Naive B cell (primary cell): ENCODE measurements at regions not wholly inside any gene's neighbourhood (a gene's known extent, or its start where the extent isn't known, plus 50 kb on each side); places are given as distances from the start of the nearest gene placed in this dataset.

Experiments used
- ATAC-seq, 2 donors: fragments of 150-1000 bp; cut with Tn5 transposase; 2 replicates each; pipeline ENCODE4 v1.10.0; 2021; ENCODE audit warnings: low read depth in 2 of 2, mild to moderate bottlenecking in 2 of 2, moderate library complexity in 2 of 2
- DNase-seq: peaks from one replicate; pipeline ENCODE4 v3.0.0; 2022
- H3K27ac Mint-ChIP-seq, 6 donors: one replicate each; pipeline ENCODE4 v1.8.0; 2020 to 2022; ENCODE audit warnings: mild to moderate bottlenecking in 6 of 6, mixed read lengths in 6 of 6, moderate library complexity in 5 of 6, inconsistent platforms in 2 of 6
- H3K27me3 Mint-ChIP-seq, 3 donors: one replicate each; pipeline ENCODE4 v1.8.0; 2021 to 2022; ENCODE audit warnings: mixed read lengths in 3 of 3, mild to moderate bottlenecking in 1 of 3
- H3K36me3 Mint-ChIP-seq, 2 donors: one replicate each; pipeline ENCODE4 v1.8.0; 2020 to 2022; ENCODE audit warnings: mixed read lengths in 2 of 2, inconsistent platforms in 1 of 2, mild to moderate bottlenecking in 1 of 2
- H3K4me1 Mint-ChIP-seq, 3 donors: one replicate each; pipeline ENCODE4 v1.8.0; 2020 to 2022; ENCODE audit warnings: mixed read lengths in 3 of 3, inconsistent platforms in 1 of 3, mild to moderate bottlenecking in 1 of 3, moderate library complexity in 1 of 3
- H3K4me3 Mint-ChIP-seq, 8 donors: one replicate each; pipeline ENCODE4 v1.8.0; 2020 to 2022; ENCODE audit warnings: mild to moderate bottlenecking in 8 of 8, mixed read lengths in 8 of 8, moderate library complexity in 8 of 8, inconsistent platforms in 2 of 8
- H3K9me3 Mint-ChIP-seq, 7 donors: one replicate each; pipeline ENCODE4 v1.8.0; 2020 to 2022; ENCODE audit warnings: mixed read lengths in 7 of 7, mild to moderate bottlenecking in 5 of 7, inconsistent platforms in 2 of 7, moderate library complexity in 1 of 7

- H3K27ac Mint-ChIP-seq = no peak overlapping the region
Observed at GRCh38 chr2:126535408-126535807, 120.5 kb upstream of the GYPC start.

GRCh38 chr2:126536605-126537200 is 119.3 kb upstream of the GYPC start:
- H3K27ac Mint-ChIP-seq = no peak overlapping the region
- no peak for DNase-seq

More at GRCh38 chr2:126535408-126535807, 120.5 kb upstream of the GYPC start:
- DNase-seq = no peak
- Mint-ChIP-seq H3K27me3 (peaks cover 16 to 42% (median 25%) of the 10 kb centered on the region in 3 donors), H3K4me1 (peaks cover 0 to 5% (median 0%) of the 10 kb centered on the region in 3 donors), H3K36me3 (no peaks in the 10 kb centered on the region), H3K9me3 (peaks cover 0 to 9% (median 2%) of the 10 kb centered on the region in 7 donors), H3K4me3 (no peak overlapping the region)
- ATAC-seq = no peak

GRCh38 chr2:126539101-126539500 is 116.9 kb upstream of the GYPC start:
- Mint-ChIP-seq H3K27me3 (peaks cover 6 to 31% (median 13%) of the 10 kb centered on the region in 3 donors), H3K4me3 (no peak overlapping the region), H3K27ac (no peak overlapping the region), H3K9me3 (peaks cover 8 to 42% (median 21%) of the 10 kb centered on the region in 7 donors), H3K36me3 (peaks cover 0 to 13% of the 10 kb centered on the region in 2 donors), H3K4me1 (peaks cover 0 to 5% (median 0%) of the 10 kb centered on the region in 3 donors)
- no peak for DNase-seq
- no peak for ATAC-seq

More at GRCh38 chr2:126536605-126537200, 119.3 kb upstream of the GYPC start:
- H3K36me3 Mint-ChIP-seq = no peaks in the 10 kb centered on the region
- ATAC-seq = no peak
- peaks cover 0 to 19% (median 4%) of the 10 kb centered on the region in 7 donors for H3K9me3 Mint-ChIP-seq
- H3K4me3 Mint-ChIP-seq = peak overlapping the region in 1 of 8 donors; percentile 32
- peaks cover 0 to 5% (median 0%) of the 10 kb centered on the region in 3 donors for H3K4me1 Mint-ChIP-seq
- peaks cover 16 to 42% (median 21%) of the 10 kb centered on the region in 3 donors for H3K27me3 Mint-ChIP-seq

GRCh38 chr2:126542247-126542646 is 113.7 kb upstream of the GYPC start:
- ATAC-seq = no peak
- Mint-ChIP-seq H3K27ac (no peak overlapping the region), H3K36me3 (peaks cover 0 to 13% of the 10 kb centered on the region in 2 donors), H3K27me3 (peaks cover 2 to 11% (median 3%) of the 10 kb centered on the region in 3 donors), H3K4me3 (no peak overlapping the region), H3K4me1 (no peaks in the 10 kb centered on the region), H3K9me3 (peaks cover 8 to 42% (median 21%) of the 10 kb centered on the region in 7 donors)
- no peak for DNase-seq

GRCh38 chr2:126543081-126543480 is 112.9 kb upstream of the GYPC start:
- Mint-ChIP-seq H3K4me3 (no peak overlapping the region), H3K36me3 (peaks cover 0 to 13% of the 10 kb centered on the region in 2 donors), H3K9me3 (peaks cover 8 to 42% (median 21%) of the 10 kb centered on the region in 7 donors), H3K4me1 (no peaks in the 10 kb centered on the region), H3K27ac (no peak overlapping the region), H3K27me3 (peaks cover 0 to 11% (median 3%) of the 10 kb centered on the region in 3 donors)
- DNase-seq = no peak
- no peak for ATAC-seq

- Mint-ChIP-seq H3K27me3 (peaks cover 7 to 12% (median 7%) of the 10 kb centered on the region in 3 donors), H3K27ac (no peak overlapping the region)
Observed at GRCh38 chr2:126558029-126558428, 97.9 kb upstream of the GYPC start.

GRCh38 chr2:126568734-126569133 is 87.2 kb upstream of the GYPC start:
- Mint-ChIP-seq H3K4me1 (peaks cover 6 to 10% (median 9%) of the 10 kb centered on the region in 3 donors), H3K27ac (peak overlapping the region in 1 of 6 donors; percentile 31), H3K36me3 (no peaks in the 10 kb centered on the region), H3K9me3 (peaks cover 0 to 4% (median 0%) of the 10 kb centered on the region in 7 donors), H3K4me3 (no peak overlapping the region), H3K27me3 (peaks cover 0 to 5% (median 0%) of the 10 kb centered on the region in 3 donors)
- no peak for DNase-seq
- no peak for ATAC-seq

More at GRCh38 chr2:126558029-126558428, 97.9 kb upstream of the GYPC start:
- no peak for DNase-seq
- H3K36me3 Mint-ChIP-seq = no peaks in the 10 kb centered on the region
- H3K4me3 Mint-ChIP-seq = peak overlapping the region in 1 of 8 donors; percentile 36
- no peak for ATAC-seq
- no peaks in the 10 kb centered on the region for H3K4me1 Mint-ChIP-seq
- peaks cover 0 to 21% (median 8%) of the 10 kb centered on the region in 7 donors for H3K9me3 Mint-ChIP-seq

- Mint-ChIP-seq H3K36me3 (no peaks in the 10 kb centered on the region), H3K4me3 (no peak overlapping the region), H3K9me3 (no peaks in the 10 kb centered on the region), H3K27me3 (peaks cover 1 to 5% (median 4%) of the 10 kb centered on the region in 3 donors), H3K27ac (no peak overlapping the region), H3K4me1 (peaks cover 6 to 10% (median 9%) of the 10 kb centered on the region in 3 donors)
- DNase-seq (no peak), ATAC-seq (no peak)
Observed at GRCh38 chr2:126571403-126571802, 84.6 kb upstream of the GYPC start.

GRCh38 chr2:126575631-126576030 is 80.3 kb upstream of the GYPC start:
- Mint-ChIP-seq H3K36me3 (no peaks in the 10 kb centered on the region), H3K4me3 (no peak overlapping the region), H3K27ac (no peak overlapping the region), H3K4me1 (no peaks in the 10 kb centered on the region), H3K9me3 (no peaks in the 10 kb centered on the region), H3K27me3 (peaks cover 4 to 9% (median 5%) of the 10 kb centered on the region in 3 donors)
- ATAC-seq (no peak), DNase-seq (no peak)

- Mint-ChIP-seq H3K27ac (no peak overlapping the region), H3K9me3 (peaks cover 0 to 4% (median 0%) of the 10 kb centered on the region in 7 donors), H3K4me3 (no peak overlapping the region), H3K4me1 (no peaks in the 10 kb centered on the region), H3K27me3 (peaks cover 0 to 31% (median 3%) of the 10 kb centered on the region in 3 donors), H3K36me3 (no peaks in the 10 kb centered on the region)
- ATAC-seq (no peak), DNase-seq (no peak)
Observed at GRCh38 chr2:126579868-126580267, 76.1 kb upstream of the GYPC start.

GRCh38 chr2:126586317-126586716 is 69.6 kb upstream of the GYPC start:
- no peaks in the 10 kb centered on the region for H3K4me1 Mint-ChIP-seq
- ATAC-seq = no peak

GRCh38 chr2:126599062-126599461 is 56.9 kb upstream of the GYPC start:
- peaks cover 20 to 59% (median 39%) of the 10 kb centered on the region in 7 donors for H3K9me3 Mint-ChIP-seq
- DNase-seq (no peak), ATAC-seq (no peak)
- H3K4me1 Mint-ChIP-seq = no peaks in the 10 kb centered on the region
- no peak overlapping the region for H3K27ac Mint-ChIP-seq
- H3K27me3 Mint-ChIP-seq = peaks cover 4 to 22% (median 14%) of the 10 kb centered on the region in 3 donors
- H3K4me3 Mint-ChIP-seq = no peak overlapping the region
- H3K36me3 Mint-ChIP-seq = peaks cover 8 to 30% of the 10 kb centered on the region in 2 donors

More at GRCh38 chr2:126586317-126586716, 69.6 kb upstream of the GYPC start:
- no peak for DNase-seq
- Mint-ChIP-seq H3K27me3 (peaks cover 2 to 45% (median 4%) of the 10 kb centered on the region in 3 donors), H3K9me3 (peaks cover 0 to 6% (median 0%) of the 10 kb centered on the region in 7 donors), H3K36me3 (no peaks in the 10 kb centered on the region), H3K27ac (no peak overlapping the region), H3K4me3 (no peak overlapping the region)

GRCh38 chr2:126600742-126601141 is 55.2 kb upstream of the GYPC start:
- no peak for DNase-seq
- peaks cover 33 to 76% (median 56%) of the 10 kb centered on the region in 7 donors for H3K9me3 Mint-ChIP-seq

GRCh38 chr2:126602334-126602733 is 53.6 kb upstream of the GYPC start:
- Mint-ChIP-seq H3K27ac (no peak overlapping the region), H3K4me3 (no peak overlapping the region), H3K4me1 (no peaks in the 10 kb centered on the region), H3K36me3 (peaks cover 14 to 45% of the 10 kb centered on the region in 2 donors), H3K9me3 (peaks cover 33 to 82% (median 61%) of the 10 kb centered on the region in 7 donors), H3K27me3 (peaks cover 4 to 45% (median 30%) of the 10 kb centered on the region in 3 donors)
- ATAC-seq (no peak), DNase-seq (no peak)

More at GRCh38 chr2:126600742-126601141, 55.2 kb upstream of the GYPC start:
- no peaks in the 10 kb centered on the region for H3K4me1 Mint-ChIP-seq
- peaks cover 14 to 45% of the 10 kb centered on the region in 2 donors for H3K36me3 Mint-ChIP-seq
- no peak overlapping the region for H3K27ac Mint-ChIP-seq
- no peak for ATAC-seq
- no peak overlapping the region for H3K4me3 Mint-ChIP-seq
- peaks cover 4 to 38% (median 30%) of the 10 kb centered on the region in 3 donors for H3K27me3 Mint-ChIP-seq
